Pancreas (tissue), 10 donors: ENCODE measurements at regions not wholly inside any gene's neighbourhood (a gene's known extent, or its start where the extent isn't known, plus 50 kb on each side); places are given as distances from the start of the nearest gene placed in this dataset.

ENCODE experiments used
- ATAC-seq, 4 donors: fragments of 200-7000 bp; cut with Tn5 transposase; one replicate each; pipeline versions ENCODE4 v1.8.0 to v1.9.1; 2020; ENCODE audit warnings: mild to moderate bottlenecking in 4 of 4, moderate library complexity in 4 of 4
- DNase-seq, 6 donors: peaks; one replicate each; pipeline ENCODE4 v3.0.0-alpha.2; 2020
- FAIRE-seq: peaks from 2 replicates; lab custom pipeline; 2012; peaks lifted over from hg19 to GRCh38; lab: Jason Lieb, UNC
- H3K27ac ChIP-seq, 4 donors: fragments of 200-600 bp; sonication (generic); 1 replicate in 3 of 4; 2 replicates in 1 of 4; pipeline versions ENCODE4 v1.5.0 to v1.8.0; 2020
- H3K27me3 ChIP-seq, 4 donors: fragments of 200-600 bp; one replicate each; pipeline ENCODE4 v1.8.0; 2021
- H3K36me3 ChIP-seq, 3 donors: fragments of 200-600 bp; sonication (generic) in 1 of 3; one replicate each; pipeline versions ENCODE4 v1.5.0 to v1.8.0; 2020 to 2021
- H3K4me1 ChIP-seq, 3 donors: fragments of 200-600 bp; one replicate each; pipeline ENCODE4 v1.8.0; 2021
- H3K4me3 ChIP-seq, 4 donors: fragments of 200-600 bp; sonication (generic) in 2 of 4; one replicate each; pipeline versions ENCODE4 v1.5.0 to v1.8.0; 2020 to 2021
- H3K9me3 ChIP-seq, 4 donors: fragments of 200-600 bp; one replicate each; pipeline ENCODE4 v1.8.0; 2021
- WGBS, 2 donors: extraction: QIAGEN DNeasy Blood & Tissue Kit; methylation state at CpG; one replicate each; pipeline ENCODE4 v1.1.7; 2013; 5-methylcytosine and 5-hydroxymethylcytosine counted together
- intact Hi-C, 3 donors: fragments of 100-400 bp; cut with DNase I; formaldehyde crosslinking; loops; one replicate each; pipeline versions ENCODE4 v1.11.1 to v1.14.2; 2022
- TF ChIP-seq, protein P1 (sequence below), 4 donors: fragments of 200-600 bp; sonication (generic) in 3 of 4; IDR thresholded peaks; one replicate each; pipeline versions ENCODE4 v1.5.0 to v1.8.0; 2021; ENCODE audit warnings: antibody characterized with exemption in 4 of 4
- donor health status: healthy with polysubstance abuse.
- donor health status: DM: no; HTN: no; CAD: no; lungs with moderate emphysema.
- donor health status: DM: no; HTN: no; CAD: no.
- donor health status: control.
- donor health status: control.
- donor health status: Bipolar disorder and iron deficiency.
- donor health status: DM: yes; HTN: yes; CAD: no.
- donor health status: DM: no; HTN: no; CAD: no.
- donor health status: DM: no; HTN: no; CAD: no.
- donor health status: DM: yes; HTN: yes; CAD: no.

- H3K36me3 ChIP-seq = no peaks in the 10 kb centered on the region
- no peak for ATAC-seq
- H3K27ac ChIP-seq = no peak overlapping the region
Observed at GRCh38 chr9:4424038-4424437, 66.2 kb upstream of the SLC1A1 start.

DNA sequence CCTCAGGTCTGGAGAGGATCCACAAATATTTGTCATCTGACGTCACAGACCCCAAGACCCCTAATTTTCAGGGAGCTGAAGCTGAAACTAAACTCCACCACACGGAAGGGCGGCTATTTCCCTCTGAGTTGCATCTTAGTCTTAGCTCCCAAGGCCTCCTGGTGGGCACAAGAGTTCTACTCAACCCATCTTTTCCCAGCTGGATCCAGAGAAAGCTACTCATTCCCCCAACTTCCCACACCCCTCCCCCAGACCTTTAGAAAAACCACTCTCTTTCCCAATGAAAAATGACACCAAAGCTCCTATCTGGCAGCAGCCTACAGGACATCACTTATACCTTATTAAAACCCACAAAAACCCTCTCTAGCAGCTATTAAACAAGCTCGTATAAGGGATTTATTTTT lies 67.1 kb upstream of the SLC1A1 start:
- Histone ChIP-seq H3K27ac (no peak overlapping the region), H3K4me3 (no peak overlapping the region), H3K27me3 (no peaks in the 10 kb centered on the region), H3K4me1 (no peaks in the 10 kb centered on the region), H3K36me3 (no peaks in the 10 kb centered on the region), H3K9me3 (no peaks in the 10 kb centered on the region)
- WGBS, 2 donors = 70 to 75% methylated on average over 4 of the region's 4 CpGs
- DNase-seq = no peak
- TF ChIP-seq, protein P1, sequence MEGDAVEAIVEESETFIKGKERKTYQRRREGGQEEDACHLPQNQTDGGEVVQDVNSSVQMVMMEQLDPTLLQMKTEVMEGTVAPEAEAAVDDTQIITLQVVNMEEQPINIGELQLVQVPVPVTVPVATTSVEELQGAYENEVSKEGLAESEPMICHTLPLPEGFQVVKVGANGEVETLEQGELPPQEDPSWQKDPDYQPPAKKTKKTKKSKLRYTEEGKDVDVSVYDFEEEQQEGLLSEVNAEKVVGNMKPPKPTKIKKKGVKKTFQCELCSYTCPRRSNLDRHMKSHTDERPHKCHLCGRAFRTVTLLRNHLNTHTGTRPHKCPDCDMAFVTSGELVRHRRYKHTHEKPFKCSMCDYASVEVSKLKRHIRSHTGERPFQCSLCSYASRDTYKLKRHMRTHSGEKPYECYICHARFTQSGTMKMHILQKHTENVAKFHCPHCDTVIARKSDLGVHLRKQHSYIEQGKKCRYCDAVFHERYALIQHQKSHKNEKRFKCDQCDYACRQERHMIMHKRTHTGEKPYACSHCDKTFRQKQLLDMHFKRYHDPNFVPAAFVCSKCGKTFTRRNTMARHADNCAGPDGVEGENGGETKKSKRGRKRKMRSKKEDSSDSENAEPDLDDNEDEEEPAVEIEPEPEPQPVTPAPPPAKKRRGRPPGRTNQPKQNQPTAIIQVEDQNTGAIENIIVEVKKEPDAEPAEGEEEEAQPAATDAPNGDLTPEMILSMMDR (IDR thresholded peaks at IDR 0.05) = no peak
- FAIRE-seq = no peak
- ATAC-seq = no peak
- intact Hi-C loops = no loop called here

More at GRCh38 chr9:4424038-4424437, 66.2 kb upstream of the SLC1A1 start:
- FAIRE-seq = no peak
- no peak for DNase-seq
- Histone ChIP-seq H3K4me1 (no peaks in the 10 kb centered on the region), H3K9me3 (no peaks in the 10 kb centered on the region), H3K4me3 (no peak overlapping the region), H3K27me3 (no peaks in the 10 kb centered on the region)
- TF ChIP-seq, protein P1 (IDR thresholded peaks at IDR 0.05) = no peak
- WGBS, 2 donors = 48 to 65% methylated on average over 1 of the region's 1 CpG
- intact Hi-C loops = no loop called here

GRCh38 chr9:4422495-4422894 lies 67.8 kb upstream of the SLC1A1 start:
- no peak overlapping the region for H3K4me3 ChIP-seq
- ATAC-seq (no peak), FAIRE-seq (no peak), DNase-seq (no peak)
- H3K27ac ChIP-seq = no peak overlapping the region
- TF ChIP-seq, protein P1 (IDR thresholded peaks at IDR 0.05) = no peak
- H3K4me1 ChIP-seq = no peaks in the 10 kb centered on the region
- H3K27me3 ChIP-seq = no peaks in the 10 kb centered on the region
- intact Hi-C loops = no loop called here
- H3K36me3 ChIP-seq = no peaks in the 10 kb centered on the region
- 29 to 38% methylated on average over 2 of the region's 2 CpGs for WGBS, 2 donors
- H3K9me3 ChIP-seq = no peaks in the 10 kb centered on the region

DNA sequence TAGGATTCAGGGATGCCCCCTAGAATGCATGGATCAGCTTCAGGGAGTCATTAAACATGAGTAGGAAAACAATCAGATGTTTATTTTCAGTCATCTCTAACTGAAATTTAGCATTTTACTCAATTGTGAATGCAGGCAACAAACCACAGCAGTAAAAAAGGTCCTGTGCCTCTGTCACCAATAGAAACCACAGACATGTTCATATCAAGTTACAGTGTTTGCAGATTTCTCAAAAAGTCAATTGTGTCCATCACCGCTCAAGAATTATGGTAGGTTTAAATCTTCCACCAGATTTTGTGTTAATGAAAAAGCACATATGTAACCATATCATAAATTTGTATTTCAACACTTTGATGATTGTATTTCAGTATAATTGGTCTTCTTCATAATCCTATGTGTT lies 68.4 kb upstream of the SLC1A1 start:
- no peak for DNase-seq
- WGBS, 2 donors = 95 to 97% methylated on average over 1 of the region's 1 CpG
- Histone ChIP-seq H3K4me1 (no peaks in the 10 kb centered on the region), H3K9me3 (no peaks in the 10 kb centered on the region), H3K4me3 (no peak overlapping the region), H3K36me3 (no peaks in the 10 kb centered on the region), H3K27me3 (no peaks in the 10 kb centered on the region), H3K27ac (no peak overlapping the region)
- ATAC-seq = no peak
- intact Hi-C loops = no loop called here
- TF ChIP-seq, protein P1 (IDR thresholded peaks at IDR 0.05) = no peak
- no peak for FAIRE-seq

DNA sequence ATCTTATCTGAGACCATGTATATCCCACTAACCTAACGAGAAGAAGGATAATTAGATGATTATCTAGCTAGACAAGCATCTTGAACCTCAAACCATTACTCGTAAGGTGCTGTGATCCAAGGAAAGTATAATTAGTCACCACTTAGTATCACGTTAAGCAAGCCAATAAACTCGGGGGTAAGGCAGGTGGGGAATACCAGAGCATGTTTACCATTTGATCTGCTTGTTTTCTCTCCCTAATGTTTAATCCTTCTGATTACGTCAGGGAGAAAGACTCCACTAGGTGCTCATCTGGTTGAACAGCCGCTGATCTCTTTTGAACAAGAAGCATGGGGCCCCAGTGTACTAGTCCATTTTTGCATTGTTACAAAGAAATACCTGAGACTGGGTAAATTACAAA lies 69.9 kb upstream of the SLC1A1 start:
- DNase-seq (no peak), ATAC-seq (no peak), FAIRE-seq (no peak)
- TF ChIP-seq, protein P1 (IDR thresholded peaks at IDR 0.05) = no peak
- H3K4me1 ChIP-seq = no peaks in the 10 kb centered on the region
- H3K9me3 ChIP-seq = no peaks in the 10 kb centered on the region
- no peak overlapping the region for H3K4me3 ChIP-seq
- H3K27ac ChIP-seq = no peak overlapping the region
- WGBS, 2 donors = 56 to 72% methylated on average over 6 of the region's 6 CpGs
- intact Hi-C loops = no loop called here
- H3K27me3 ChIP-seq = no peaks in the 10 kb centered on the region
- H3K36me3 ChIP-seq = no peaks in the 10 kb centered on the region
